NCI-H524 treated with DMSO at 0.1 percent for 48 hours (cell line): ENCODE measurements at regions not wholly inside any gene's neighbourhood (a gene's known extent, or its start where the extent isn't known, plus 50 kb on each side); places are given as distances from the start of the nearest gene placed in this dataset.
"Not testable (repeated sequence)": the region's sequence is repeated elsewhere in the genome, so short reads cannot be mapped to it uniquely, and the experiment has no call there.

Experiments
- DNase-seq: peaks from one replicate; lab custom pipeline; 2025; lab: John Stamatoyannopoulos, UW

DNA sequence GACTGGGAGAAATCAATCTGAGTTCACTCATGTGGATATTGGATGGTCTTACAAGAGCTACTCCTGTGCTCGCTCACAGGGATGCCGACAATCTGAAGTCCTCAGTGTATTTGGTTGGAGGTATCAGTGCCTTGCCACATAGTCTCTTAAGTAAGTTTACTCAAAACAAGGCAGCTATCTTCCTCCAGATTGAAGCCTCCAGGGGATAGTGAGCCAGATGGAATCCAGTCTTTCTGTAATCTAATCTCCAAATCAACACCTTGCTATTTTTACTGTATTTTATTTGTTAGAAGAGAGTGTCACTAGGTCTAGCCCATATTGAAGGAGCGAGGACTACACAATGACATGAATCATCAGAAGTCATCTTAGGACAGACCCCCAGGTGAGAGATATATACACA is 456.6 kb upstream of the POT1 start:
- no peak for DNase-seq

GRCh38 chr7:125383324-125383723 is 453.7 kb upstream of the POT1 start:
- DNase-seq: no peak

DNA sequence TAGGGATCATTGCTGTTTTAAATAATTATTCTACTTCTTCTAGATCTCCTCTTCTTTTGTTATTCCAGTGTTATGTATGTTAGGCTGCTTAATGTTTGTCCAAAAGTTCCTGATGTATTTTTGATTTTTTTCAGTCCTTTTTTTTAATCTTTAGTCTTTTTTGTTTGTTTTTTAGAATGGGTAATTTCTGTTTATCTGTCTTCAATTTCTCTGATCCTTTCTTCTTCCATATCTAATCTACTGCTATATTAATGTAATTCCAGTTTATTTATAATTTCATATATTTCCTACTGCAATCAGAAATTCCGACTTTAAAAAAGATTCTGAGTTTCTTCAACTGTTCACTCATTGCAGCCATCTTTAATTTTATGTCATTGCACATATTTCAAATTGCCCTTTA is 452.8 kb upstream of the POT1 start:
- DNase-seq: no peak

- no peak for DNase-seq
These were observed 446.3 kb upstream of the POT1 start for GRCh38 chr7:125375942-125376341.

GRCh38 chr7:125370502-125370901 is 440.9 kb upstream of the POT1 start:
- DNase-seq: no peak

GRCh38 chr7:125363873-125364272 is 434.2 kb upstream of the POT1 start:
- DNase-seq: no peak

GRCh38 chr7:125358551-125359167 is 429.0 kb upstream of the POT1 start:
- no peak for DNase-seq

- no peak for DNase-seq
These were observed 428.2 kb upstream of the POT1 start for GRCh38 chr7:125357676-125358455.

- no peak for DNase-seq
These were observed 426.3 kb upstream of the POT1 start for GRCh38 chr7:125355899-125356298.

- DNase-seq: no peak
These were observed 417.6 kb upstream of the POT1 start for GRCh38 chr7:125347269-125347668.

GRCh38 chr7:125338110-125338509 is 408.5 kb upstream of the POT1 start:
- no peak for DNase-seq

GRCh38 chr7:125336326-125336725 is 406.7 kb upstream of the POT1 start:
- no peak for DNase-seq

DNA sequence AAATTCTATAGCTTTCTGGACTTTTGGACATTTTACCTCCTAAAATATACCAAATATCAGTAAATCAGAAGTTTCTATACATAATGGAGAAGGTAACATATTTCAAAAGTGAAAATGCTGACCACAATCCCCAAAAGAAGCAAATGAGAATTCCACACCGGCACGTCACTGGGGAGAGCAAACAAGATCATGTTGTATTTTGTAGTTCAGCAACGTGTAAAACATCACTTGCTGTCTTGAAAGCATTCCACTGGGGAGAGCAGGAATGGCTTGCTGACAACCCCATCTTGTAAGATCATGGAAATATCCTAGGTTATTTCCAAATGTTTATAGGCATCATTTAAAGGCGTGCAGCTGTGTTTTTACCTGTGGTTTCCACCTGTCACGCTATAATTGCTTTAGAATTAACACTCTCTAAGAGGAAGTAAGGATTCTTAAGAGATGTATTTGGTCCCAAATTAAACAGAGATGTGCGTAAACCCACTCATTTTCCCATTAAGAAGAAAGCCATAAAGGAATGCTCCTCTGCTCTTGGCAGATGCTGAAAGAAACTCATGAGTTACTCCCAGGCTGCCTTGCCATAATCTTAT is 397.1 kb upstream of the POT1 start:
- DNase-seq: no peak

- peak; percentile 46 for DNase-seq
These were observed 386.8 kb upstream of the POT1 start for GRCh38 chr7:125316466-125316865.

- no peak for DNase-seq
These were observed 369.6 kb upstream of the POT1 start for GRCh38 chr7:125299003-125299765.

DNA sequence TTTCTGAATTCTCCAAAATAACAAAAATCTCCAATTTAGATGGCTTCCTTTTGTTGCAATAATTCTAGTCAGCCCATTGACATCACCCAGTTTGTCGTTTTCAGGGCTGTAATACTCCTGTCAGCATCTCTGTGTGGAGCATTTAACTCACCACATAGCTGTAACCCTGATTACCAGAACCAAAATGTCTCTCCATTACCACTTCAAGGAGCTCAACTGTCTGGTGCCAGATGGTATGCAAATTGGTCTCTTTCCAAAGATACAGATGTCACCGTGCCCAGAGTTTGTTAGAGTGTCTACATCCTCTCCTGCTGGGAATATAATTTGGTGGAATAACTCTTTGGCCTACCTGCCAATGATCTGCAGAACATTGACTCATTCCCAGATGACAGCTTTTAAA is 350.3 kb upstream of the POT1 start:
- peak; percentile 95 for DNase-seq

- peak; percentile 99 for DNase-seq
These were observed 348.7 kb upstream of the POT1 start for GRCh38 chr7:125278318-125278717.

DNA sequence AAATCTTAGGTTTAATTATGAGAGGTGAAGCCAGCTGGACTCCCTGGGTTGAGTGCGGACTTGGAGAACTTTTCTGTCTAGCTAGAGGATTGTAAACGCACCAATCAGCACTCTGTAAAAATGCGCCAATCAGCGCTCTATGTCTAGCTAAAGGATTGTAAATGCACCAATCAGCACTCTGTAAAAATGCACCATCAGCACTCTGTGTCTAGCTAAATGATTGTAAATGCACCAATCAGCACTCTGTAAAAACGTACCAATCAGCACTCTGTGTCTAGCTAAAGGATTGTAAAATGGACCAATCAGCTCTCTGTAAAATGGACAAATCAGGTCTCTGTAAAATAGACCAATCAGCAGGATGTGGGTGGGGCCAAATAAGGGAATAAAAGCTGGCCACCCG is 345.1 kb upstream of the POT1 start:
- not testable (repeated sequence) for DNase-seq

GRCh38 chr7:125264174-125264856 is 334.7 kb upstream of the POT1 start:
- DNase-seq: not testable (repeated sequence)

DNA sequence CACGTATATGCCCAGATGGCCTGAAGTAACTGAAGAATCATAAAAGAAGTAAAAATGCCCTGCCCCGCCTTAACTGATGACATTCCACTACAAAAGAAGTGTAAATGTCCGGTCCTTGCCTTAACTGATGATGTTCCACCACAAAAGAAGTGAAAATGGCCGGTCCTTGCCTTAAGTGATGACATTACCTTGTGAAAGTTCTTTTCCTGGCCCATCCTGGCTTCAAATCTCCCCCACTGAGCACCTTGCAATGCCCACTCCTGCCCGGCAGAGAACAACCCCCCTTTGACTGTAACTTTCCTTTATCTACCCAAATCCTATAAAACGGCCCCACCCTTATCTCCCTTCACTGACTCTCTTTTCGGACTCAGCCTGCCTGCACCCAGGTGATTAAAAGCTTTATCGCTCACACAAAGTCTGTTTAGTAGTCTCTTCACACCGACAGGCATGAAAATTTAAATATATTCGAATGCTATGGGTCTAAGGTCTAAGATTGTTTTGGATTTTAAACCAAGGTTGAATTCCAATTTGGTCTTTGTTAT is 329.3 kb upstream of the POT1 start:
- not testable (repeated sequence) for DNase-seq

GRCh38 chr7:125257617-125258016 is 328.0 kb upstream of the POT1 start:
- no peak for DNase-seq

- no peak for DNase-seq
These were observed 326.8 kb upstream of the POT1 start for GRCh38 chr7:125256446-125256845.
